ENCODE measurements at regions not wholly inside any gene's neighbourhood (a gene's known extent, or its start where the extent isn't known, plus 50 kb on each side); places are given as distances from the start of the nearest gene placed in this dataset.
A peak's percentile ranks its signal among the peaks of the same experiment; 100 is the strongest.
"Not testable (repeated sequence)": the region's sequence is repeated elsewhere in the genome, so short reads cannot be mapped to it uniquely, and the experiment has no call there.

GRCh38 chr21:5067326-5068048 lies 5453.9 kb upstream of the TPTE start:
- H4K91ac ChIP-seq (ENCODE audit: insufficient read depth, low read depth, low read length); H4K20me1 ChIP-seq (ENCODE audit: insufficient read depth, low read length); H3K18ac ChIP-seq (ENCODE audit: low read depth, low read length); H3K27me3 ChIP-seq (ENCODE audit: control insufficient read depth, insufficient read depth, low read length); H2BK120ac ChIP-seq (ENCODE audit: low read depth, low read length); H2BK20ac ChIP-seq (ENCODE audit: low read depth, low read length); H3K9ac ChIP-seq (ENCODE audit: low read depth, low read length); H3K23ac ChIP-seq (ENCODE audit: low read depth, low read length); H3K4me2 ChIP-seq (ENCODE audit: low read depth, low read length); H3K9me1 ChIP-seq (ENCODE audit: insufficient read depth, low read length); DNase-seq; dilution Hi-C loops (cut with HindIII; ENCODE audit: low sequenced_read_pairs, unreplicated experiment); BruUV-seq (replicated peaks); H3K36me3 ChIP-seq (ENCODE audit: control insufficient read depth, insufficient read depth, low read length); in situ Hi-C loops (cut with MboI; ENCODE audit: low sequenced_read_pairs); intact Hi-C loops (cut with micrococcal nuclease); H2BK5ac ChIP-seq (ENCODE audit: low read depth, low read length, poor library complexity, severe bottlenecking); H2AFZ ChIP-seq (replicated peaks; ENCODE audit: low read length, poor library complexity); H3K4me3 ChIP-seq (ENCODE audit: insufficient read depth, low read depth, low read length); H2AK5ac ChIP-seq (ENCODE audit: low read depth, low read length); H3K56ac ChIP-seq (ENCODE audit: extremely low read depth, insufficient read depth, low read length); H4K5ac ChIP-seq (ENCODE audit: low read depth, low read length); POLR2A ChIA-PET (ENCODE audit: unreplicated experiment); H3K4ac ChIP-seq (ENCODE audit: low read depth, low read length); H3K14ac ChIP-seq (replicated peaks; ENCODE audit: low read depth, low read length); H3K9me3 ChIP-seq (ENCODE audit: control insufficient read depth, insufficient read depth, low read length); H3K4me1 ChIP-seq (ENCODE audit: control insufficient read depth, insufficient read depth, low read length); H4K8ac ChIP-seq (ENCODE audit: low read depth in 2 of 2, low read length in 2 of 2); H2AK9ac ChIP-seq (replicated peaks; ENCODE audit: low read depth, low read length, poor library complexity); H3K27ac ChIP-seq (ENCODE audit: insufficient read depth, low read length); H3K79me1 ChIP-seq (ENCODE audit: low read depth in 1 of 2, low read length in 2 of 2); CTCF ChIA-PET; H2BK15ac ChIP-seq (ENCODE audit: low read depth, low read length): not testable (repeated sequence)
- no CpG with 5 or more reads among the region's 15 CpGs for WGBS, 2 experiments (ENCODE audit: extremely low coverage in 2 of 2, insufficient read length in 1 of 2)
- ATAC-seq (ENCODE audit: low read depth), result 0 out of 2 replicates have a peak, but pooled peaks have one; percentile 13

GRCh38 chr21:5068649-5069048 lies 5452.7 kb upstream of the TPTE start:
- H3K9ac ChIP-seq (ENCODE audit: low read depth, low read length); H2BK20ac ChIP-seq (ENCODE audit: low read depth, low read length); H3K27me3 ChIP-seq (ENCODE audit: control insufficient read depth, insufficient read depth, low read length); H3K4me2 ChIP-seq (ENCODE audit: low read depth, low read length); H3K9me1 ChIP-seq (ENCODE audit: insufficient read depth, low read length); H4K8ac ChIP-seq (ENCODE audit: low read depth in 2 of 2, low read length in 2 of 2); H3K36me3 ChIP-seq (ENCODE audit: control insufficient read depth, insufficient read depth, low read length); DNase-seq; H4K5ac ChIP-seq (ENCODE audit: low read depth, low read length); H3K4me3 ChIP-seq (ENCODE audit: insufficient read depth, low read depth, low read length); H2BK120ac ChIP-seq (ENCODE audit: low read depth, low read length); H2AK5ac ChIP-seq (ENCODE audit: low read depth, low read length); H3K18ac ChIP-seq (ENCODE audit: low read depth, low read length); dilution Hi-C loops (cut with HindIII; ENCODE audit: low sequenced_read_pairs, unreplicated experiment); H2BK15ac ChIP-seq (ENCODE audit: low read depth, low read length); H2AK9ac ChIP-seq (replicated peaks; ENCODE audit: low read depth, low read length, poor library complexity); H4K20me1 ChIP-seq (ENCODE audit: insufficient read depth, low read length); H3K23ac ChIP-seq (ENCODE audit: low read depth, low read length); H3K4ac ChIP-seq (ENCODE audit: low read depth, low read length); H3K79me1 ChIP-seq (ENCODE audit: low read depth in 1 of 2, low read length in 2 of 2); intact Hi-C loops (cut with micrococcal nuclease); H3K4me1 ChIP-seq (ENCODE audit: control insufficient read depth, insufficient read depth, low read length); H3K14ac ChIP-seq (replicated peaks; ENCODE audit: low read depth, low read length); CTCF ChIA-PET; H3K9me3 ChIP-seq (ENCODE audit: control insufficient read depth, insufficient read depth, low read length); H3K56ac ChIP-seq (ENCODE audit: extremely low read depth, insufficient read depth, low read length); H2BK5ac ChIP-seq (ENCODE audit: low read depth, low read length, poor library complexity, severe bottlenecking); H3K27ac ChIP-seq (ENCODE audit: insufficient read depth, low read length); in situ Hi-C loops (cut with MboI; ENCODE audit: low sequenced_read_pairs); H4K91ac ChIP-seq (ENCODE audit: insufficient read depth, low read depth, low read length); H2AFZ ChIP-seq (replicated peaks; ENCODE audit: low read length, poor library complexity); POLR2A ChIA-PET (ENCODE audit: unreplicated experiment); BruUV-seq (replicated peaks): not testable (repeated sequence)
- WGBS, 2 experiments (ENCODE audit: extremely low coverage in 2 of 2, insufficient read length in 1 of 2), result no CpG with 5 or more reads among the region's 5 CpGs
- ATAC-seq (ENCODE audit: low read depth), result peak; percentile 91

Data from IMR-90 (cell line).